ENCODE measurements at regions not wholly inside any gene's neighbourhood (a gene's known extent, or its start where the extent isn't known, plus 50 kb on each side); places are given as distances from the start of the nearest gene placed in this dataset.

DNA sequence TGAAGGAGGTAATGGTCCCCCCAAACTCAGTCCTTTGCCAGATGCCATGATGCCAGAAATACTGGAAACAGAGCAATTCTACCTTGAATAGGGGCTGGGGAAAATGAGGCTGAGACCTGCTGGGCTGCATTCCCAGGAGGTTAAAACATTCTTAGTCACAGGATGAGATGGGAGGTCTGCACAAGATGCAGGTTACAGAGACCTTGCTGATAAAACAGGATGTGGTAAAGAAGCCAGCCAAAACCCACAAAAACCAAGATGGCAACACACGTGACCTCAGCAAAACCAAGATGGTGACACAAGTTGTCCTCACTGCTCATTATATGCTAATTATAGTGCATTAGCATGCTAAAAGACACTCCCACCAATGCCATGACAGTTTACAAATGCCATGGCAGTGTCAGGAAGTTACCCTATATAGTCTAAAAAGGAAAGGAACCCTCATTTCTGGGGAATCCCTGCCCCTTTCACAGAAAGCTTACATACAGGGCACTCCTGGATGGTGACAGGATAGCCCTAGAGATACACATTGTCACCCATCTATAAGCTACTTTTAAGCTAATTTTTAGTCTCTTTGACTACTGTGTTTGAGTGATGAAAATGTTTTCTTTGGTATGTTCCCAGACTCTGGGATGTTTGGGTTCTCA is 979.7 kb downstream of the TBC1D32 start:
- no peak overlapping the region for H3K27ac ChIP-seq
- no peak overlapping the region for H3K4me3 ChIP-seq
- no peaks in the 10 kb centered on the region for H3K27me3 ChIP-seq
- no peak for ATAC-seq
- H3K4me1 ChIP-seq = no peaks in the 10 kb centered on the region
- intact Hi-C loops (cut with DNase I) = no loop called here
- no peaks in the 10 kb centered on the region for H3K9me3 ChIP-seq
- DNase-seq = no peak
- 63 to 67% methylated on average over 1 of the region's 1 CpG for WGBS, 2 donors
- TF ChIP-seq POLR2A (IDR thresholded peaks at IDR 0.05) (no peak), CTCF (IDR thresholded peaks at IDR 0.05) (no peak)
- no peaks in the 10 kb centered on the region for H3K36me3 ChIP-seq (replicated peaks in 1 of 2; ENCODE audit: insufficient read depth in 1 of 2, low read depth in 2 of 2)

DNA sequence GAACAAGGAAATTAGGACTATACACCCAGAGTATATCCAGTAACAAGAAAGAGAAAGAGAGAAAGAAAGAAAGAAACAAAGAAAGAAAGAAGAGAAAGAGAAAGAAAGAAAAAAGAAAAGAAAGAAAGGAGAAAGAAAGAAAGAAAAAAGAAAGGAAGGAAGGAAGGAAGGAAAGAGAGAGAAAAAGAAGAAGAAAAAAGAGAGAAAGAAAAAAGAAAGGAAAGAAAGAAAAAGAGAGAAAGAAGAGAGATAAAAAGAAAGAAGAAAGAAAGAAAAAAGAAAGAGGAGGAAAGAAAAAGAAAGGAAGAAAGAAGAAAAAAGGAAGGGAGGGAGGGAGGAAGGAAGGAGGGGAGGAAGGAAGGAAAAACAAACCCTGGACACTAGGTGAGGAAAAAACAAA is 981.8 kb downstream of the TBC1D32 start:
- no peaks in the 10 kb centered on the region for H3K27me3 ChIP-seq
- ATAC-seq (no peak), DNase-seq (no peak)
- no peak overlapping the region for H3K4me3 ChIP-seq
- no peaks in the 10 kb centered on the region for H3K36me3 ChIP-seq (replicated peaks in 1 of 2; ENCODE audit: insufficient read depth in 1 of 2, low read depth in 2 of 2)
- no peaks in the 10 kb centered on the region for H3K9me3 ChIP-seq
- intact Hi-C loops (cut with DNase I) = no loop called here
- H3K27ac ChIP-seq = no peak overlapping the region
- no peak for TF ChIP-seq CTCF (IDR thresholded peaks at IDR 0.05)
- TF ChIP-seq POLR2A (IDR thresholded peaks at IDR 0.05) = no peak
- no peaks in the 10 kb centered on the region for H3K4me1 ChIP-seq

- H3K4me1 ChIP-seq = no peaks in the 10 kb centered on the region
- no peaks in the 10 kb centered on the region for H3K27me3 ChIP-seq
- DNase-seq = no peak
- no peak for ATAC-seq
- TF ChIP-seq CTCF (IDR thresholded peaks at IDR 0.05) = no peak
- no peak for TF ChIP-seq POLR2A (IDR thresholded peaks at IDR 0.05)
- H3K4me3 ChIP-seq = no peak overlapping the region
- no peaks in the 10 kb centered on the region for H3K36me3 ChIP-seq (replicated peaks in 1 of 2; ENCODE audit: insufficient read depth in 1 of 2, low read depth in 2 of 2)
- no peak overlapping the region for H3K27ac ChIP-seq
- intact Hi-C loops (cut with DNase I) = no loop called here
- H3K9me3 ChIP-seq = no peaks in the 10 kb centered on the region
- 81 to 97% methylated on average over 2 of the region's 2 CpGs for WGBS, 2 donors
Measured at GRCh38 chr6:120348926-120349325, 985.4 kb downstream of the TBC1D32 start.

- Histone ChIP-seq H3K27me3 (no peaks in the 10 kb centered on the region), H3K36me3 (replicated peaks in 1 of 2; ENCODE audit: insufficient read depth in 1 of 2, low read depth in 2 of 2) (no peaks in the 10 kb centered on the region), H3K27ac (no peak overlapping the region), H3K4me3 (no peak overlapping the region), H3K4me1 (no peaks in the 10 kb centered on the region), H3K9me3 (no peaks in the 10 kb centered on the region)
- ATAC-seq (no peak), DNase-seq (no peak)
- intact Hi-C loops (cut with DNase I) = no loop called here
- TF ChIP-seq POLR2A (IDR thresholded peaks at IDR 0.05) (no peak), CTCF (IDR thresholded peaks at IDR 0.05) (no peak)
- WGBS, 2 donors = 63 to 92% methylated on average over 1 of the region's 1 CpG
Measured at GRCh38 chr6:120328521-120328920, 979.0 kb upstream of the MAN1A1 start.

GRCh38 chr6:120320481-120321162 is 971.1 kb upstream of the MAN1A1 start:
- H3K4me1 ChIP-seq = no peaks in the 10 kb centered on the region
- DNase-seq (no peak), ATAC-seq (no peak)
- no peak overlapping the region for H3K27ac ChIP-seq
- intact Hi-C loops (cut with DNase I) = no loop called here
- WGBS, 2 donors = 58 to 65% methylated on average over 2 of the region's 2 CpGs
- no peaks in the 10 kb centered on the region for H3K36me3 ChIP-seq (replicated peaks in 1 of 2; ENCODE audit: insufficient read depth in 1 of 2, low read depth in 2 of 2)
- no peak for TF ChIP-seq POLR2A (IDR thresholded peaks at IDR 0.05)
- TF ChIP-seq CTCF (IDR thresholded peaks at IDR 0.05) = no peak
- H3K27me3 ChIP-seq = no peaks in the 10 kb centered on the region
- H3K4me3 ChIP-seq = no peak overlapping the region
- no peaks in the 10 kb centered on the region for H3K9me3 ChIP-seq

Data from body of pancreas (tissue), 4 donors.